ENCODE measurements at regions not wholly inside any gene's neighbourhood (a gene's known extent, or its start where the extent isn't known, plus 50 kb on each side); places are given as distances from the start of the nearest gene placed in this dataset.

- no peak for TF ChIP-seq POLR2A (IDR thresholded peaks at IDR 0.05; ENCODE audit: low read depth, low read length)
- TF ChIP-seq POLR2AphosphoS5 (IDR thresholded peaks at IDR 0.05; ENCODE audit: low read depth, low read length) = no peak
Measured at GRCh38 chr14:54146601-54147000, 190.0 kb upstream of the BMP4 start.

All from GM12892 (cell line).